ENCODE measurements at regions not wholly inside any gene's neighbourhood (a gene's known extent, or its start where the extent isn't known, plus 50 kb on each side); places are given as distances from the start of the nearest gene placed in this dataset.
"Not testable (repeated sequence)": the region's sequence is repeated elsewhere in the genome, so short reads cannot be mapped to it uniquely, and the experiment has no call there.

GRCh38 chrX:67213686-67214085, 330.1 kb upstream of the AR start:
- FAIRE-seq = not testable (repeated sequence)

DNA sequence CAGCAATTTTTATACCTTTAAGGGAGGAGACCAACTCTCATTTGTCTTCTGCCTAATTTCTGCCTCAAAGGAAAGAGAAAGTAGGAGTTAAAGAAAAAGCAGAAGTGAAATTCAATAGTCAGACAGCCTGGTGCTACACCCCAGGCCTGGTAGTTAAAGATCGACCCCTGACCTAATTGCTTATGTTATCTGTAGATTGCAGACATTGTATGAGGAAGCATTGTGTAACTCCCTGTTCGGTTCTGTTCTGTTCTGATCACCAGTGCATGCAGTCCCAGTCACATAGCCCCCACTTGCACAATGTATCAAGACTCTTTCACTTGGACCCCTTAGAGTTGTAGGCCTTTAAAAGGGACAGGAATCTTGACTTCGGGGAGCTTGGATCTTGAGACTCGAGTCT, 335.9 kb upstream of the AR start:
- no peak for FAIRE-seq

DNA sequence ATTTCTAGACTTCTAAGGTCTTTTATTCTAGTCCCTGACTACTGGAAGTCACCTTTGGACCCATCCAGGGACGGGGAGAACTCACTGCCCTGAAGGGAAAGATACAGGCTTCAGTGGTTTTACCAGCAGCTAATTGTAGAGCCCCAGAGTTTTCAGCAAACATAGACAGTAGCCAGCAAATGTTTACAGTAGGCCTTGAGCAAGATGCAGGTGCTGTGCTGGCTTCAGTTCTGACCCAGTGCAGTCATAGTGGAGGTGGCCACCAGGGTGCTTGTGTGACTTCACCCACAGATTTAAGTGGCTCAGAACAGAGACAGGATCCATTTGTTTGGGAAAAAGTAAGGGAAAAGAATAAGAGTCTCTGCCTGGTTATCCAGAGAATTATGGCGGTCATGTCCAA, 384.4 kb upstream of the AR start:
- FAIRE-seq = no peak

- FAIRE-seq = no peak
These were observed 429.2 kb upstream of the AR start for GRCh38 chrX:67114635-67115034.

DNA sequence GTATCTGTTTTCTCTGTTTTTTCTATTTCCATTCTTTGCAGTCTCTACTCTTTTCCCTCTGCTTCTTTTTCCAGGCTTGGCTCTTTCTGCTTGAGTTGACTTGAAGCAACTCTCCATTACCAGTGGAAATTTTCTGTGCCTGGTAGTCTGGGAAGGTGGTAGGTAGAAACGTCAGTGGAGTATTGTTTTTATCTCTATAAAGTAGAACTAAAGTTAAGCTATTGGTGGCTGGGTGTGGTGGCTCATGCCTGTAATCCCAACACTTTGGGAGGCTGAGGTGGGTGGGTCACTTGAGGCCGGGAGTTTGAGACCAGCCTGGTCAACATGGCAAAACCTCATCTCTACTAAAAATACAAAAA, 438.1 kb upstream of the AR start:
- no peak for FAIRE-seq

GRCh38 chrX:67104982-67105757, 438.7 kb upstream of the AR start:
- no peak for FAIRE-seq

DNA sequence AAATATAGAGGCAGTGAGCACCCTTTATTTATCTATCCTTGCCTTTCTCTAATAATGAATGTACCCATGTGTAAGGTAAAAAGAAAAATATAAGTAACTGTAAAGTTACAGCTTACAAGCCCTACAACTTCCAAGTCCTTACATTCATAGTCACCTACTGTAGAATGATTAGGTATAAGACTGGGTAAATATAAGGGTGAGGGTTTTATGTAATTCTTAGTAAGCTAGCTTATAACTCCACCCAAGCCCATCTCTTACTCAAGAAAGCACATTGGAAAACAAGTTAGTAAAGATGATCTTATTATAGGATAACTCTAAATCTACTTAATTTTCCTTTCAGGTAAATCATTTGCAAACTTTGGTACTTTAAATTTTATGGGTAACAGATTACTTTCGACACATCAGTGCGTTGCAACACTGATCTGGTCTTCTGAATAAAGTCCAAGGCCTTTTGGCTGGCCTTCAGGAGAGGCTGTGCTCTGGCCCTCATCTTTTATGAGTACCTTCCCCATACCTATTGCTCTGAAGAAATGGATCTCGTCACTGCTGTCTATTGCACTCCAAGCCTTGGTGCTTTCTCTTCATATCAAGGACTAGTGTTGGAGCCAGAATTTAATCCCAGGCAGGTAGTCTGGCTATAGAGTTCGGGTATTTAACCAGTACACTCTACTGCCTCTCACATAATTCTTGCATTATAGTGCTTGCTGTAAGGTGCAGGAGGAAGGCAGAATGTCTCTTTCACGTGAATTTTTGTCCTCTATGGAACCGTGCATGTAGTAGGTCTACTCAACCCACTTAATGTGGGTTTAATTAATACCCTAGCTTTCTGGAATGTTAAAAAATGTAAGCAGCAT, 443.6 kb upstream of the AR start:
- FAIRE-seq = no peak

DNA sequence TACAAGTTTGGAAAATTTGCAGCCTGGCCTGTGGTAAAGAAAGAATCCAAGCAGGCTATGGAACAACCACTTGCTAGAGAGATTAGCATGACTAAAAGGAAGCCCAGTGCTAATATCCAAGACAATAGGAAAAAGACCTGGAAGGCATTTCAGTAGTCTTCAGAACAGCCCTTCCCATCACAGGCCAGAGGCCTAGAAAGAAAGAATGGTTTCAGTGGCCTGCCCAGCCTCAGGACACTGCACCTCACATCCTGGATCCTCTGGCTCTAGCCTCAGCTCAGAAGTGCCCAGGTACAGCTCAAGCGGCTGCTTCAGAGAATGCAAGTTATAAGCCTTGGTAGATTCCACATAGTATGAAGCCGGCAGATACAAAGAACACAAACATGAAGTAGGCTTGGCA, 449.8 kb upstream of the AR start:
- no peak for FAIRE-seq

GRCh38 chrX:67050760-67051159, 411.9 kb upstream of the EDA2R start:
- FAIRE-seq = no peak

DNA sequence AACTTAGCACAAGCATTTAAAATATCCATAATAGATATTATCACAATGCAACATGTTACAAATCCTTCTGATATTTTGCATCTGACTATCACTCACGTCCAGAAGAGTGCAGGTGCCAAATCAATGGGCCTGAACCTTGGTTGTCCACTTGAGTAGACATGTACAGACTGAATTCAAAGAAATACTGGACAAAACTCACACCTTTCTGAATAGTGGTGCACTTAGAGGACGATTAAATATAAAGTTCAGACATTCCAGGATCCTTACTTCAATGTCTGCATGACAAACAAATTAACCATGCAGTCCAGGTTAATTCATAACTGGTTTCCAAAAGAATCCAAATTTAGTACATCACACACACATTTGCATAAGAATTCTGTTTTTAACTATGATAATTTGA, 406.0 kb upstream of the EDA2R start:
- no peak for FAIRE-seq

- peak; percentile 87 for FAIRE-seq
These were observed 405.3 kb upstream of the EDA2R start for GRCh38 chrX:67044029-67044653.

DNA sequence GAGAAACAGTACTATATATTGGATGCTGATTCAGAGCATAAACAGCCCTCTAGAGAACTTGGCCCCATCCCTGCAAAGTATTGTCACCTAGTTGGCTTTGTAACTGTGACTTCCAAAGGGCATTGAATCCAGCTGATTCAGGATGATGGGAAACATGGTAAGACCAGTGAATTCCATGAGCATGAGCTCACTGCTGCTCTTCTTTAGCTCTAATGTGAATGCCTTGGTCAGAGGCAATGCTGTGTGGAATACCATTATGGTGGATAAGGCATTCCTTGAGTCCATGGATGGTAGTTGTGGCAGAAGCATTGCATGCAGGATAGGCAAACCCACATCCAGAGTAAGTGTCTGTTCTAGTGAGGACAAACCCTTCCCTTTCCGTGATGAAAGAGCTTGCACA, 365.6 kb upstream of the EDA2R start:
- FAIRE-seq = no peak

- no peak for FAIRE-seq
These were observed 355.9 kb upstream of the EDA2R start for GRCh38 chrX:66994729-66995128.

DNA sequence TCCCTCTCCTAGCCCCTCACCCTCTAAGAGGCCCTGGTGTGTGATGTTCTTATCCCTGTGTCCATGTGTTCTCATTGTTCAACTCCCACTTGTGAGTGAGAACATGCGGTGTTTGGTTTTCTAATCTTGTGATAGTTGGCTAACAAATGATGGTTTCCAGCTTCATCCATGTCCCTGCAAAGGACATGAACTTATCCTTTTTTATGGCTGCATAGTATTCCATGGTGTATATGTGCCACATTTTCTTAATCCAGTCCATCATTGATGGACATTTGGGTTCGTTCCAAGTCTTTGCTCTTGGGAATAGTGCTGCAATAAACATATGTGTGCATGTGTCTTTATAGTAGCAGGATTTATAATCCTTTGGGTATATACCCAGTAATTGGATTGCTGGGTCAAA, 353.2 kb upstream of the EDA2R start:
- FAIRE-seq = not testable (repeated sequence)

GRCh38 chrX:66988331-66988730, 349.5 kb upstream of the EDA2R start:
- no peak for FAIRE-seq

- FAIRE-seq = no peak
These were observed 322.8 kb upstream of the EDA2R start for GRCh38 chrX:66961665-66962064.

GRCh38 chrX:66931713-66932112, 292.8 kb upstream of the EDA2R start:
- FAIRE-seq = no peak

DNA sequence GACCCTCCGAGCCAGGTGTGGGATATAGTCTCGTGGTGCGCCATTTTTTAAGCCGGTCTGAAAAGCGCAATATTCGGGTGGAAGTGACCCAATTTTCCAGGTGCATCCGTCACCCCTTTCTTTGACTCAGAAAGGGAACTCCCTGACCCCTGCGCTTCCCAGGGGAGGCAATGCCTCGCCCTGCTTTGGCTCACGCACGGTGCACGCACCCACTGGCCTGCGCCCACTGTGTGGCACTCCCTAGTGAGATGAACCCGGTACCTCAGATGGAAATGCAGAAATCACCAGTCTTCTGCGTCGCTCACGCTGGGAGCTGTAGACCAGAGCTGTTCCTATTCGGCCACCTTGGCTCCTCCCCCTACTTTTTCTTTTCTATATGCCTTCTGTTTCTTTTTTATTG, 291.6 kb upstream of the EDA2R start:
- FAIRE-seq = not testable (repeated sequence)

- no peak for FAIRE-seq
These were observed 281.4 kb upstream of the EDA2R start for GRCh38 chrX:66920296-66920695.

GRCh38 chrX:66919280-66919832, 280.5 kb upstream of the EDA2R start:
- FAIRE-seq = no peak

DNA sequence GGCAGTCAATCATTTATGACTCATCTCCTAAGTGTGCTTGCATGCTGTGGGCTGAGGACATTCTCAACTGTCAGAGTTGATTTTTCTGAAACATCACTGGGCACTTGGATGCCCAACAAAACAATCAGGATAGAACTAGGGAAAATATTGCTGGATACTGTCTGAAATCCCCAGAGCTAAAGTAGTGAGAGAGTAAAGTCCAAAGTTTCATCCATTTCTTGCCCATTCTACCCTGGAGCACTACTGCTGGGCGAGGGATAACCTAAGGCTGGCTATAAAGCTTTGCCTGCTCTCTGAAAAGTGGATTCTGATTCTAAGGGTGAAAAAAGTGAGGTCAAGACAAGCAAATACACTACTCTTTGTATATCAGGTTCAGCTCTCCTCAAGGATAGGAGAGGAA, 279.6 kb upstream of the EDA2R start:
- FAIRE-seq = no peak

GRCh38 chrX:66915893-66916292, 277.0 kb upstream of the EDA2R start:
- no peak for FAIRE-seq

- no peak for FAIRE-seq
These were observed 275.2 kb upstream of the EDA2R start for GRCh38 chrX:66914080-66914479.

DNA sequence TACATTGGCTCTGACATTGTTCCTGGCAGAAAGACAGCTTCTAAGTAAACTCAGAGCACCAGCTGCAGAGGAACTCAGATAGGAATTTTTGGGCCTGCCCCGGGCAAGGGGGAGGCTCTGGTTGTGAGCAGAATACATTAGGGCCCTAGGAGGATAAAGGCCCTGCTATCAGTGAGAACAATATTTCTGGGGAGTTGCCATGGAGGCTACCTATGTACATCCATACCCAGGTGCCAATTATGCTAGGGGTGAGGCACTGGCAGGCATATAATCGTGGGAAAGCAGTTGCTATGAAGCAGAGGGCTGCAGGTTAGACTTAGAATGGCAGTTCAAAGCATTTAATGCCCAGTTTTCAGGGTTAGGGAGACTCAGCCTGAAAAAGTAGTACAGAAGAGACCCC, 273.5 kb upstream of the EDA2R start:
- no peak for FAIRE-seq
